Epithelial cell of proximal tubule (primary cell): ENCODE measurements at regions not wholly inside any gene's neighbourhood (a gene's known extent, or its start where the extent isn't known, plus 50 kb on each side); places are given as distances from the start of the nearest gene placed in this dataset.

ENCODE experiments used
- DNase-seq: peaks from one replicate; pipeline ENCODE4 v3.0.0-alpha.2; 2011; ENCODE audit warnings: low read depth
- H3K4me3 ChIP-seq: 2 replicates; pipeline ENCODE4 v1.5.1; 2011; ENCODE audit warnings: low read depth, mild to moderate bottlenecking, low read length
- CTCF ChIP-seq: conservative IDR thresholded peaks from 2 replicates; pipeline ENCODE4 v1.5.1; 2012; ENCODE audit warnings: low read depth, mild to moderate bottlenecking, low read length

- H3K4me3 ChIP-seq, result no peak overlapping the region
- no peak for DNase-seq
- TF ChIP-seq CTCF, result no peak
Observed at GRCh38 chr3:95265129-95265528, 1202.3 kb downstream of the NSUN3 start.

- TF ChIP-seq CTCF, result no peak
- H3K4me3 ChIP-seq, result no peak overlapping the region
- DNase-seq, result no peak
Observed at GRCh38 chr3:95271395-95271794, 1208.5 kb downstream of the NSUN3 start.

GRCh38 chr3:95272166-95272565 is 1209.3 kb downstream of the NSUN3 start:
- DNase-seq, result no peak
- no peak overlapping the region for H3K4me3 ChIP-seq
- no peak for TF ChIP-seq CTCF

GRCh38 chr3:95272781-95273180 is 1209.9 kb downstream of the NSUN3 start:
- TF ChIP-seq CTCF, result no peak
- no peak overlapping the region for H3K4me3 ChIP-seq
- no peak for DNase-seq

GRCh38 chr3:95277613-95278012 is 1214.8 kb downstream of the NSUN3 start:
- TF ChIP-seq CTCF, result no peak
- no peak for DNase-seq
- H3K4me3 ChIP-seq, result no peak overlapping the region

- DNase-seq, result no peak
- no peak overlapping the region for H3K4me3 ChIP-seq
- TF ChIP-seq CTCF, result no peak
Observed at GRCh38 chr3:95280711-95281352, 1218.0 kb downstream of the NSUN3 start.

- no peak for TF ChIP-seq CTCF
- DNase-seq, result no peak
- H3K4me3 ChIP-seq, result no peak overlapping the region
Observed at GRCh38 chr3:95289295-95289694, 1226.4 kb downstream of the NSUN3 start.
